Left ventricle myocardium inferior (tissue), 1 donor: ENCODE measurements at regions not wholly inside any gene's neighbourhood (a gene's known extent, or its start where the extent isn't known, plus 50 kb on each side); places are given as distances from the start of the nearest gene placed in this dataset.

Experiments
- DNase-seq: peaks from one replicate; pipeline ENCODE4 v3.0.0-alpha.2; 2020
- H3K27ac ChIP-seq: fragments of 200-600 bp; replicated peaks from 2 replicates; pipeline ENCODE4 v1.8.0; 2021
- H3K27me3 ChIP-seq: fragments of 200-600 bp; 2 replicates; pipeline ENCODE4 v1.8.0; 2021; ENCODE audit warnings: low read depth
- H3K36me3 ChIP-seq: fragments of 200-600 bp; 2 replicates; pipeline ENCODE4 v1.8.0; 2021
- H3K4me1 ChIP-seq: fragments of 200-600 bp; 2 replicates; pipeline ENCODE4 v1.8.0; 2021
- H3K4me3 ChIP-seq: fragments of 200-600 bp; 2 replicates; pipeline ENCODE4 v1.8.0; 2021; ENCODE audit warnings: mild to moderate bottlenecking, moderate library complexity
- H3K9me3 ChIP-seq: fragments of 200-600 bp; replicated peaks from 2 replicates; pipeline ENCODE4 v1.8.0; 2021
- intact Hi-C: fragments of 100-400 bp; cut with micrococcal nuclease; formaldehyde crosslinking; loops from one replicate; pipeline ENCODE4 v1.11.0; 2022
- TF ChIP-seq, protein P1 (sequence below): fragments of 200-600 bp; IDR thresholded peaks from 2 replicates; pipeline ENCODE4 v1.8.0; 2021; ENCODE audit warnings: antibody characterized with exemption, mild to moderate bottlenecking, borderline replicate concordance
- donor health status: DM: no; HTN: yes; CAD: no; lungs with severe emphysema.

DNA sequence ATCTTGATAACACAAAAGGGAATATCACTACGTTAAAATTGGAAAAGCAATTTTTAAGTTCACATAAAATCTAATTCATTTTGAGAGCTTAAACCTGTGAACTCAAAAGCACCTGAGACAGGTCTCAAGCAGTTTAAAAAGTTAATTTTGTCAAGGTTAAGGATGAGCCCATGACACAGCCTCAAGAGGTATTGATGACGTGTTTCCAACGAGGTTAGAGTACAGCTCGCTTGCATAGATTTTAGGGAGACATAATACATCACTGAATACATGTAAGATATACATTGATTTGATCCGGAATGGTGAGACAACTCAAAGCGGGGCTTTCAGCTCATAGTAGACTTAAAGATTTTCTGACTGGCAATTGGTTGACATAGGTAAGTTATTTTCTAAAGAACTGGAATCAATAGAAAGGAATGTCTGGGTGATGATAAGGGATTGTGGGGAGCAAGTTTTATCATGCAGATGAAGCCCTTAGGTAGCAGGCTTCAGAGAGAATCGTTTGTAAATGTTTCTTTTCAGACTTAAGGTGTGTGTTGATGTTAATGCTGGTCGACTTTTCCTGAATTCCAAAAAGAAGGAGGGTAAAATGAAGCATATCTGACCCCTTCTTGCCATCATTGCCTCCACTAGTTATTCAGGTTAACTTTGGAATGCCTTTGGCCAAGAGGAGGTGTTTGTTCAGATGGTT lies 2890.6 kb downstream of the PCDH9 start:
- Histone ChIP-seq H3K27ac (no peak overlapping the region), H3K4me3 (no peak overlapping the region), H3K4me1 (no peaks in the 10 kb centered on the region), H3K36me3 (no peaks in the 10 kb centered on the region), H3K9me3 (peaks cover 44% of the 10 kb centered on the region), H3K27me3 (no peaks in the 10 kb centered on the region)
- intact Hi-C loops = no loop called here
- TF ChIP-seq, protein P1, sequence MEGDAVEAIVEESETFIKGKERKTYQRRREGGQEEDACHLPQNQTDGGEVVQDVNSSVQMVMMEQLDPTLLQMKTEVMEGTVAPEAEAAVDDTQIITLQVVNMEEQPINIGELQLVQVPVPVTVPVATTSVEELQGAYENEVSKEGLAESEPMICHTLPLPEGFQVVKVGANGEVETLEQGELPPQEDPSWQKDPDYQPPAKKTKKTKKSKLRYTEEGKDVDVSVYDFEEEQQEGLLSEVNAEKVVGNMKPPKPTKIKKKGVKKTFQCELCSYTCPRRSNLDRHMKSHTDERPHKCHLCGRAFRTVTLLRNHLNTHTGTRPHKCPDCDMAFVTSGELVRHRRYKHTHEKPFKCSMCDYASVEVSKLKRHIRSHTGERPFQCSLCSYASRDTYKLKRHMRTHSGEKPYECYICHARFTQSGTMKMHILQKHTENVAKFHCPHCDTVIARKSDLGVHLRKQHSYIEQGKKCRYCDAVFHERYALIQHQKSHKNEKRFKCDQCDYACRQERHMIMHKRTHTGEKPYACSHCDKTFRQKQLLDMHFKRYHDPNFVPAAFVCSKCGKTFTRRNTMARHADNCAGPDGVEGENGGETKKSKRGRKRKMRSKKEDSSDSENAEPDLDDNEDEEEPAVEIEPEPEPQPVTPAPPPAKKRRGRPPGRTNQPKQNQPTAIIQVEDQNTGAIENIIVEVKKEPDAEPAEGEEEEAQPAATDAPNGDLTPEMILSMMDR = no peak
- DNase-seq = no peak

DNA sequence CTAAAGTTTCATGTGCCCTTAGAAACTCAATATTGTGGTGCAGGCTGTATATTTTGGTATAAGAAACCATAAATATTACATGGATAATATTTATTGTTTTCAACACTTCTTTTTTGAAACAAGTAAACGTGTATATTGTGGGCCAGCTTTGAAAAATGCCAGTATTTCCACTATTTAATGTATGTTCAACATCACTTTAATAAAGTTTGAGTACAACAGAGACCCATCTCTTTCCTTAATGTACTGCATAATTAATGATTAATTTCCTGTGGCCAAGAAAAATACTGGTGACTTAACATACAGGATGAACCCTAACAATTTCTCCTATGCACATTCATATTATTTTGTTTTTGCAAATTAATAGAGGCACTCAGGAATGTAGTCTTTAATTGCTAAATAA lies 2891.5 kb downstream of the PCDH9 start:
- no peaks in the 10 kb centered on the region for H3K36me3 ChIP-seq
- DNase-seq = no peak
- no peaks in the 10 kb centered on the region for H3K27me3 ChIP-seq
- TF ChIP-seq, protein P1 = no peak
- H3K9me3 ChIP-seq = peaks cover 44% of the 10 kb centered on the region
- H3K4me1 ChIP-seq = no peaks in the 10 kb centered on the region
- H3K27ac ChIP-seq = no peak overlapping the region
- intact Hi-C loops = no loop called here
- no peak overlapping the region for H3K4me3 ChIP-seq

GRCh38 chr13:64333888-64334287 lies 2896.2 kb downstream of the PCDH9 start:
- DNase-seq = no peak
- TF ChIP-seq, protein P1 = no peak
- no peak overlapping the region for H3K4me3 ChIP-seq
- H3K27ac ChIP-seq = no peak overlapping the region
- H3K36me3 ChIP-seq = no peaks in the 10 kb centered on the region
- intact Hi-C loops = no loop called here
- H3K27me3 ChIP-seq = no peaks in the 10 kb centered on the region
- H3K9me3 ChIP-seq = peaks cover 30% of the 10 kb centered on the region
- no peaks in the 10 kb centered on the region for H3K4me1 ChIP-seq

DNA sequence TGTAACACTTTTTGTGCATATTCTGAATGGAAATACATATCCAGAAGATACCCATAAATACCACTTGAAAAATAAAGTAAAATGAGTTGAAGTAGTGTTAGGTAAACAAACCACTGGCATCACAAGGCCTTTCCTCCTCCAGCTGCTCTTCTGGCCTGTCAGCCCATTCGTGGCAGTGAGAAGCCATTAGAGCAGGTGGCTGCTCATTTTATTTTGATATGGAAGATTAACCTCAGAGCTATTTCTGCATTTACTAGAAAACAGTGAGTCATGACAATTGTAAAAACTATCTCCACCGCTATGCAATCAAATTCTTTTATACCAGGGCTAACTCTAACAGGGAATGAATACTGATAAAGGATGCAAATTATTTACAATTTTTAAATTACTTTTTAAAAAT lies 2898.1 kb downstream of the PCDH9 start:
- H3K27ac ChIP-seq = no peak overlapping the region
- TF ChIP-seq, protein P1 = no peak
- no peaks in the 10 kb centered on the region for H3K4me1 ChIP-seq
- no peaks in the 10 kb centered on the region for H3K36me3 ChIP-seq
- H3K4me3 ChIP-seq = no peak overlapping the region
- H3K9me3 ChIP-seq = peaks cover 30% of the 10 kb centered on the region
- intact Hi-C loops = no loop called here
- no peak for DNase-seq
- no peaks in the 10 kb centered on the region for H3K27me3 ChIP-seq

- Histone ChIP-seq H3K9me3 (peaks cover 15% of the 10 kb centered on the region), H3K27ac (no peak overlapping the region), H3K36me3 (no peaks in the 10 kb centered on the region), H3K4me3 (no peak overlapping the region), H3K4me1 (no peaks in the 10 kb centered on the region), H3K27me3 (no peaks in the 10 kb centered on the region)
- TF ChIP-seq, protein P1 = no peak
- intact Hi-C loops = no loop called here
- no peak for DNase-seq
These were observed 2902.5 kb downstream of the PCDH9 start for GRCh38 chr13:64327505-64328194.
